LNCAP (cell line): ENCODE measurements at regions not wholly inside any gene's neighbourhood (a gene's known extent, or its start where the extent isn't known, plus 50 kb on each side); places are given as distances from the start of the nearest gene placed in this dataset.

Experiments
- CTCF ChIP-seq: fragments of 450-650 bp; IDR thresholded peaks from 2 replicates; pipeline ENCODE4 v1.5.1; 2017; ENCODE audit warnings: mild to moderate bottlenecking

GRCh38 chr13:54836273-54836672 is 1807.7 kb downstream of the OLFM4 start:
- TF ChIP-seq CTCF: no peak

- TF ChIP-seq CTCF: no peak
Observed at GRCh38 chr13:54841682-54842081, 1813.1 kb downstream of the OLFM4 start.

GRCh38 chr13:54845351-54845965 is 1816.8 kb downstream of the OLFM4 start:
- no peak for TF ChIP-seq CTCF

- no peak for TF ChIP-seq CTCF
Observed at GRCh38 chr13:54852831-54853230, 1824.2 kb downstream of the OLFM4 start.

- TF ChIP-seq CTCF: no peak
Observed at GRCh38 chr13:54859827-54860226, 1831.2 kb downstream of the OLFM4 start.

- TF ChIP-seq CTCF: no peak
Observed at GRCh38 chr13:54875111-54875510, 1846.5 kb downstream of the OLFM4 start.

GRCh38 chr13:54879036-54879435 is 1850.4 kb downstream of the OLFM4 start:
- no peak for TF ChIP-seq CTCF

- TF ChIP-seq CTCF: no peak
Observed at GRCh38 chr13:54884682-54885081, 1856.1 kb downstream of the OLFM4 start.
